ENCODE measurements at regions not wholly inside any gene's neighbourhood (a gene's known extent, or its start where the extent isn't known, plus 50 kb on each side); places are given as distances from the start of the nearest gene placed in this dataset.

DNA sequence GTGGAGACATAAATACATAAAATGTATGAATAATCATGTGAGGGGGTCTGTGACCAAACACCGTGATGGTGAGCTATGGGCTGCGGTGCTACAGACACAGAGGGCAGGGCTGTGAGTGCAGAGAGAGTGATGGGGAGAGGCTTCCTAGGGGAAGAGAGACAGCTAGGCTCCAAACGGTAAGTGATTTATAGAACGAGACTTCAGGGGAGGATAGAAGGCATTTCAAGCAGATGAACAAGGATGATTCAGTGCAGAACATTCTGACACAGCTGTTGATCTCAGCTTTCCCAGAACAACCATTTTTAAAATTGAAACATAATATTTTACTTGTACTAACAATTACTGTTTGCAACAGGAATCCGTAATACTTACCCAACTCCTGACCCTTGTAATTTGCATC, 100.7 kb downstream of the GAS1 start:
- no peak overlapping the region for H3K27ac ChIP-seq
- TF ChIP-seq, protein P1, sequence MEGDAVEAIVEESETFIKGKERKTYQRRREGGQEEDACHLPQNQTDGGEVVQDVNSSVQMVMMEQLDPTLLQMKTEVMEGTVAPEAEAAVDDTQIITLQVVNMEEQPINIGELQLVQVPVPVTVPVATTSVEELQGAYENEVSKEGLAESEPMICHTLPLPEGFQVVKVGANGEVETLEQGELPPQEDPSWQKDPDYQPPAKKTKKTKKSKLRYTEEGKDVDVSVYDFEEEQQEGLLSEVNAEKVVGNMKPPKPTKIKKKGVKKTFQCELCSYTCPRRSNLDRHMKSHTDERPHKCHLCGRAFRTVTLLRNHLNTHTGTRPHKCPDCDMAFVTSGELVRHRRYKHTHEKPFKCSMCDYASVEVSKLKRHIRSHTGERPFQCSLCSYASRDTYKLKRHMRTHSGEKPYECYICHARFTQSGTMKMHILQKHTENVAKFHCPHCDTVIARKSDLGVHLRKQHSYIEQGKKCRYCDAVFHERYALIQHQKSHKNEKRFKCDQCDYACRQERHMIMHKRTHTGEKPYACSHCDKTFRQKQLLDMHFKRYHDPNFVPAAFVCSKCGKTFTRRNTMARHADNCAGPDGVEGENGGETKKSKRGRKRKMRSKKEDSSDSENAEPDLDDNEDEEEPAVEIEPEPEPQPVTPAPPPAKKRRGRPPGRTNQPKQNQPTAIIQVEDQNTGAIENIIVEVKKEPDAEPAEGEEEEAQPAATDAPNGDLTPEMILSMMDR (conservative IDR thresholded peaks at IDR 0.05), result no peak
- TF ChIP-seq ZFX (IDR thresholded peaks at IDR 0.05), result no peak

GRCh38 chr9:86843206-86843605, 104.1 kb downstream of the GAS1 start:
- H3K27ac ChIP-seq, result no peak overlapping the region
- TF ChIP-seq, protein P1 (conservative IDR thresholded peaks at IDR 0.05), result no peak
- no peak for TF ChIP-seq ZFX (IDR thresholded peaks at IDR 0.05)

DNA sequence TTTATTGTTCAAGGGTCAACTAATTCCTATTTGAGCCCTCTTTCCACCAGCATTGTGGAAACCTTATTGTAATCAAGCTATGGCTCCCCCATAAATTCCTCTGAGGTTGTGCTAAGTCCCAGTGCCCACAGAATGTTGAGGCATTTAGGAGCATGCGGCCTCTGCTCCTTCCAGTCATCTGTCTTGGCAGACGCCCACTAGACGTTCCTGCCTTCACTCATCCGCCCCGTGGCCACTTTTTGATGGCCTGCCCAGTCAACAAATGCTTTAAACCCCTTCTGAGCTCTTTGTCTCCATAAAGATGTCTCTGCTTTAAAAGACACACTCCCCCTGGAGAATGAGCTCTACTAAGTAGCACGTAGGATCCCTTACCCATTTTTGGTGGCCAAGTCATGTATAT, 104.7 kb downstream of the GAS1 start:
- H3K27ac ChIP-seq, result no peak overlapping the region
- no peak for TF ChIP-seq ZFX (IDR thresholded peaks at IDR 0.05)
- TF ChIP-seq, protein P1 (conservative IDR thresholded peaks at IDR 0.05), result no peak

GRCh38 chr9:86839522-86839921, 107.8 kb downstream of the GAS1 start:
- TF ChIP-seq, protein P1 (conservative IDR thresholded peaks at IDR 0.05), result no peak
- TF ChIP-seq ZFX (IDR thresholded peaks at IDR 0.05), result no peak
- H3K27ac ChIP-seq, result no peak overlapping the region

DNA sequence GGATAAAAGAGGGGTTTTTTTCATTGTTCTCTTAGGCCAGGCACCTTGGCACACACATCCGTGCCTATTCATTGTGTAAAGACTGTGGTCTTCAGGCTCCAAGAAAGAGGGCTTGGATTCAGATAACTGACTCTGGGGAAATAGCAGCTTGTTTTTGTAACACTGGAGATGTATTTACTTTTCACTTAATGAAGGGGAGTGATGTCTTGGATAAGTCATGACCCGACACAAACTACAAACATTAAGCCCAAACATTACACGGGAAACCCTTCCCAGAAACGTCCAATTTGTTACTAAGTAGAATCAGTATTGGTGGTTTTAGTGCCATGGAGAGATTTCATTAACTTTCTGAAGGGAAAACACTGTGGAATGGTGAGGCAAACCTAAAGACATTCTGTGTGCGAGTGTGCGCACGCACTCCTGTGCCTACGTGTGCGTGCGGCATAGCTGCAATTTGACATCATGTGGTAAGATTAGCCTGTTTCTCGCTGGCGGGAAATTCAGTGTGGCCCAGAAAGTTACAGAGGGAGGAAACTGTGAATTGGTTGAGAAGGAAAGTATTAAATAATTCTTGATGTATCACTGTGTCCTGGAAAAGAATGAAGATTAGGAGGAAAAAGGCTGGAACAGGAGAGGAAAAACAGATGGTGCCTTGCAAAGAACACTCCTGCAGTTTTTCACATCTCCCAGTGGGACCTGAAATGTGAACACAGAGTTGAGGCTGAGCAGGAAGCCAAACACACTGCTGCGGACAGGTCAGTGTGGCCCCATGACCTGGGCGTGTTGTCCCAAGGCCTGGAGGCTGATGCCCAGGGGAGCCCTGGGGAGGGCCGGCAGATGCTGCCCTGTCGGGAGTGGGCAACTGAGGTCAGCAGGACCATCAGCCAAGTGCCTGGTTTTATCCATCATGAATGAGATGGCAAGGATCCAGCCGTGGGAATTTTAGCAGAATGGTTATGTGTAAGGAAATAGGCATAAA, 108.5 kb downstream of the GAS1 start:
- no peak overlapping the region for H3K27ac ChIP-seq
- TF ChIP-seq, protein P1 (conservative IDR thresholded peaks at IDR 0.05), result no peak
- no peak for TF ChIP-seq ZFX (IDR thresholded peaks at IDR 0.05)

- no peak overlapping the region for H3K27ac ChIP-seq
- no peak for TF ChIP-seq ZFX (IDR thresholded peaks at IDR 0.05)
- TF ChIP-seq, protein P1 (conservative IDR thresholded peaks at IDR 0.05), result no peak
Observed at GRCh38 chr9:86837345-86837744, 110.0 kb downstream of the GAS1 start.

- TF ChIP-seq ZFX (IDR thresholded peaks at IDR 0.05), result no peak
- TF ChIP-seq, protein P1 (conservative IDR thresholded peaks at IDR 0.05), result no peak
- no peak overlapping the region for H3K27ac ChIP-seq
Observed at GRCh38 chr9:86836797-86837196, 110.5 kb downstream of the GAS1 start.
